GM18498 (cell line): ENCODE measurements at regions not wholly inside any gene's neighbourhood (a gene's known extent, or its start where the extent isn't known, plus 50 kb on each side); places are given as distances from the start of the nearest gene placed in this dataset.

Experiments used
- ATAC-seq: cut with Tn5 transposase; IDR thresholded peaks from one replicate; pipeline ENCODE4 v1.9.1; 2021; ENCODE audit warnings: mild to moderate bottlenecking, moderate library complexity; ENCODE audit not compliant: unreplicated experiment

GRCh38 chr7:68547799-68548198 is 1050.5 kb upstream of the AUTS2 start:
- ATAC-seq: no peak

GRCh38 chr7:68550027-68550426 is 1048.2 kb upstream of the AUTS2 start:
- ATAC-seq: no peak

GRCh38 chr7:68550635-68551034 is 1047.6 kb upstream of the AUTS2 start:
- ATAC-seq: no peak

- ATAC-seq: no peak
Observed at GRCh38 chr7:68556537-68556936, 1041.7 kb upstream of the AUTS2 start.

- ATAC-seq: no peak
Observed at GRCh38 chr7:68559518-68559917, 1038.8 kb upstream of the AUTS2 start.

GRCh38 chr7:68562323-68562899 is 1035.9 kb upstream of the AUTS2 start:
- ATAC-seq: no peak

GRCh38 chr7:68564306-68565135 is 1033.8 kb upstream of the AUTS2 start:
- no peak for ATAC-seq

- no peak for ATAC-seq
Observed at GRCh38 chr7:68571286-68571685, 1027.0 kb upstream of the AUTS2 start.

GRCh38 chr7:68573271-68574005 is 1024.8 kb upstream of the AUTS2 start:
- ATAC-seq: no peak

GRCh38 chr7:68576366-68576765 is 1021.9 kb upstream of the AUTS2 start:
- no peak for ATAC-seq

GRCh38 chr7:68581417-68581816 is 1016.9 kb upstream of the AUTS2 start:
- ATAC-seq: no peak

GRCh38 chr7:68587599-68587998 is 1010.7 kb upstream of the AUTS2 start:
- no peak for ATAC-seq

GRCh38 chr7:68601826-68602225 is 996.4 kb upstream of the AUTS2 start:
- no peak for ATAC-seq

GRCh38 chr7:68604541-68604940 is 993.7 kb upstream of the AUTS2 start:
- no peak for ATAC-seq

GRCh38 chr7:68610701-68611100 is 987.6 kb upstream of the AUTS2 start:
- ATAC-seq: no peak

- ATAC-seq: no peak
Observed at GRCh38 chr7:68613405-68613804, 984.9 kb upstream of the AUTS2 start.

GRCh38 chr7:68613897-68614296 is 984.4 kb upstream of the AUTS2 start:
- no peak for ATAC-seq

GRCh38 chr7:68619526-68619925 is 978.7 kb upstream of the AUTS2 start:
- ATAC-seq: no peak

- no peak for ATAC-seq
Observed at GRCh38 chr7:68622500-68622899, 975.8 kb upstream of the AUTS2 start.

GRCh38 chr7:68623030-68623429 is 975.2 kb upstream of the AUTS2 start:
- ATAC-seq: no peak

GRCh38 chr7:68627247-68627864 is 970.9 kb upstream of the AUTS2 start:
- ATAC-seq: no peak
